ENCODE measurements at regions not wholly inside any gene's neighbourhood (a gene's known extent, or its start where the extent isn't known, plus 50 kb on each side); places are given as distances from the start of the nearest gene placed in this dataset.

DNA sequence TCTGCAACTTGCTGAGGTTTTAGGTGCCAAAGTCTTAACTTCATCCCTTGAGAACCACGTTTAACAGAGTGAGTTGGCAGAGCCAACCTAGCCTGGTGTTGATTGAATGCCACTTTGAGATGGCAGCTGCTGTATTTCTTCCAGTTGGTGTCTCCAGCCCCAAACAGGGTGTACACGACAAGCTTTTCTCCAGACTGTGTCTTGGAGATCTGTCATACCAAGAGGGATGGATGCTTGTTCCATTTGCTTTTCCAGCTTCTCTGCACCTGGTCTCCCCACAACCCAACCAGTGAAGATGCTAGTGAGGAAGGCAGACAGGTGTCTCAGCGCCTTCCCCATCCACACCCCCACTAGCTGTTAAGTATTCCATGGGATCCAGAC, 141.1 kb upstream of the HS3ST2 start:
- in situ Hi-C loops (cut with HindIII; ENCODE audit: low sequenced_read_pairs): no loop called here
- DNase-seq (ENCODE audit: low read depth, low spot score): no peak
- TF ChIP-seq, protein P1, sequence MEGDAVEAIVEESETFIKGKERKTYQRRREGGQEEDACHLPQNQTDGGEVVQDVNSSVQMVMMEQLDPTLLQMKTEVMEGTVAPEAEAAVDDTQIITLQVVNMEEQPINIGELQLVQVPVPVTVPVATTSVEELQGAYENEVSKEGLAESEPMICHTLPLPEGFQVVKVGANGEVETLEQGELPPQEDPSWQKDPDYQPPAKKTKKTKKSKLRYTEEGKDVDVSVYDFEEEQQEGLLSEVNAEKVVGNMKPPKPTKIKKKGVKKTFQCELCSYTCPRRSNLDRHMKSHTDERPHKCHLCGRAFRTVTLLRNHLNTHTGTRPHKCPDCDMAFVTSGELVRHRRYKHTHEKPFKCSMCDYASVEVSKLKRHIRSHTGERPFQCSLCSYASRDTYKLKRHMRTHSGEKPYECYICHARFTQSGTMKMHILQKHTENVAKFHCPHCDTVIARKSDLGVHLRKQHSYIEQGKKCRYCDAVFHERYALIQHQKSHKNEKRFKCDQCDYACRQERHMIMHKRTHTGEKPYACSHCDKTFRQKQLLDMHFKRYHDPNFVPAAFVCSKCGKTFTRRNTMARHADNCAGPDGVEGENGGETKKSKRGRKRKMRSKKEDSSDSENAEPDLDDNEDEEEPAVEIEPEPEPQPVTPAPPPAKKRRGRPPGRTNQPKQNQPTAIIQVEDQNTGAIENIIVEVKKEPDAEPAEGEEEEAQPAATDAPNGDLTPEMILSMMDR (IDR thresholded peaks at IDR 0.05; ENCODE audit: low read depth, low read length): no peak
- no peak overlapping the region for H3K4me3 ChIP-seq (ENCODE audit: low read depth, low read length)

DNA sequence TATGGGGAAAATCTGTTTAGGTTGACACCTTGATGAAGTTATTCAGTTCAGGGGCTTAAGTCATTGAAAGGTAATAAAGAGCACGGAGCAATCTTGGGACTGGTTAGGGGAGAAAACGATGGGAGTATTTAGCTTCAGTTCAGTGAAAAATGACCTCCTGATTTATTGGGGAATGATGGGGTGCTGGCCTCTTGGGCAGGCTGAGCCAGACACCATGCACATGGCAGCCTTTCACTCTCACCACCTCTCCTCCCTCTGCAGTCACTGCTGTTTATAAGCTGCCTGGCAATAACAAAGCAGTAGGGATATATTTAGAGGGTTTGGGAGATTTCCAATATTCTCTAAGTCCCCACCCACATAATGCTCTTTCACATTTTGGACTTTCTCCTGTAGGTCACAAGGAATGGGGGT, 140.5 kb upstream of the HS3ST2 start:
- TF ChIP-seq, protein P1 (IDR thresholded peaks at IDR 0.05; ENCODE audit: low read depth, low read length): no peak
- in situ Hi-C loops (cut with HindIII; ENCODE audit: low sequenced_read_pairs): no loop called here
- no peak overlapping the region for H3K4me3 ChIP-seq (ENCODE audit: low read depth, low read length)
- DNase-seq (ENCODE audit: low read depth, low spot score): no peak

DNA sequence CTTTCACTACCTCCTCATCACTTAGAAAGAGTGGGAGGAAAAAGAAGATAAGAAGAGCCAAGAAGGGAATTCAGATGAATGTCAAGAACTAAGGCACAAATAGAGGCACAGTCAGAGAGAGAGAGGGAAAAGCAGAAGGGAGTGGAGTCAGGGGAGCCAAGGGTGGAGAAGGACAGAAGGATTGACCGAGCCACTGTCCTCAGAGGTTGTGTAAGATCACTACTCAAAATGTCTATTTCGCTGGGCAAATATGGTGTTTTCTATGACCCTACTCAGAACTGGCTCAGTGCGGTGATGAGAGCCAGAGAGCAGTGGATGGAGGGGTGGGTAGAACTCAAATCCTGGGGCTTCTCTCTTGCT, 139.2 kb upstream of the HS3ST2 start:
- no peak for DNase-seq (ENCODE audit: low read depth, low spot score)
- TF ChIP-seq, protein P1 (IDR thresholded peaks at IDR 0.05; ENCODE audit: low read depth, low read length): no peak
- in situ Hi-C loops (cut with HindIII; ENCODE audit: low sequenced_read_pairs): no loop called here
- H3K4me3 ChIP-seq (ENCODE audit: low read depth, low read length): no peak overlapping the region

DNA sequence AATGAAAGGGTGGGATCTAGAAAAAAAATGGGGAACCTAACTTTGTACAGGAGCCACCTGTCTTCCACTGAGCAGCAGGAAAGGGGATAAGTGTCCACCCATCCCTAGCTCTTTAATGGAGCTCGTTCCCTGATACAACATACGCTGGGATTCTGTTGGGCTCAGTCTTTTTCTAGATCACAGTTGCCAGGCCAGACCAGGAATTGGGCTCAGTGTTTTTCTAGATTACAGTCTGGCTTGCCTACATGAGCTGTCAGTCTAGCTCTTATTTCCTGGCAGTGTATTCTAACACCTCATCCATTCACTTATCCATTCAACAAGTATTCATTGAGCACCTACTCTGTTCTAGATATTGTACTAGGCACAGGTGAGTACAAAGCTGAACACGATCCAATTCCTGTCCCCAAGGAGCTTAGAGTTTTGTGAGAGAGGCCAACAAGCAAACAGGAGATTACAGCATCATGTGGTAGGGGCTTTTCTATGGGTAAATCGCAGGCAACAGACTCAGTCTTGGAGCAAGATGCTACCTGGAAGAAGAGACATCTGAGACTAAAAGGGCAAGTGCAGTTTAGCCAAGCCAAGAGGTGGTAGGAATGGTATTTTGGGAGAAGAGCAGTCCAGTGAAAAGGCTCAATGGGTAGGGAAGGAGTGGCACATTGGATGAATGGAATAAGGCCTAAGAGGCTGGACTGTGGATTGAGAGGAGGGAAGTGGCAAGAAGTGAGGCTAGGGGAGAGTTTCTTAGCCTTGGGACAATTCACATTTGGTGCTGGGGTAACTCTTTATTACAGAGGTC, 138.0 kb upstream of the HS3ST2 start:
- H3K4me3 ChIP-seq (ENCODE audit: low read depth, low read length): no peak overlapping the region
- in situ Hi-C loops (cut with HindIII; ENCODE audit: low sequenced_read_pairs): no loop called here
- TF ChIP-seq, protein P1 (IDR thresholded peaks at IDR 0.05; ENCODE audit: low read depth, low read length): no peak
- no peak for DNase-seq (ENCODE audit: low read depth, low spot score)

DNA sequence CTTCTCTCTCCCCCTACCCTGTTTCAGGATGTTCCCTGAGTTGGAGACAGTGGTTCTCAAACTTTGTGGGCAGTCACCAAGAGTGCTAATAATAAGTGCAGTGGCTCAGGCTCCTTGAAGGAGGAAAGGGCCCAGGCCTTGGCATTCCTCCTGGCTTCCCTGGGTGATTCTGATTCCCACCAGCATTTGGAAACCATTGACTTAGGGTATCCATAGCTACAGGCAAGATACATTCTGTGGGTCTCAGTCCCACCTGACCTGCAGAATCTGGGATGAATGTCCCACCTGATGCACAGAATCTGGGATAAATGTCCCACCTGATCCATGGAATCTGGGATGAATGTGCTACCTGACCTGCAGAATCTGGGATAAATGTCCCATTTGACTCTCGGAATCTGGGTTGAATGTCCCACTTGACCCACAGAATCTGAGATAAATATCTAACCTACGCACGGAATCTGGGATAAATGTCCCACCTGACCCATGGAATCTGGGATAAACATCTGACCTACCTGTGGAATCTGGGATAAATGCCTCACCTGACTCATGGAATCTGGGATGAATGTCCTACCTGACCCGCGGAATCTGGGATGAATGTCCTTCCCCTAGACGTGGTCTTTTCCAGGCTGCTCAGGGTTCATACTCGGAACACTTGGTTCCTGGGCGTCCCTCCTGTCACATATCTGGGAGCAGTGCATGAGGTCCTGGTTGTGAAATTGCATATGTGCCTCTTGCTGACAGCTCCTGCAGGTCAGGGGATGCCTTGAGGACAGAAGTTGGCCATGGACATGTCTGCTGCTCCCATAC, 136.7 kb upstream of the HS3ST2 start:
- TF ChIP-seq, protein P1 (IDR thresholded peaks at IDR 0.05; ENCODE audit: low read depth, low read length): no peak
- in situ Hi-C loops (cut with HindIII; ENCODE audit: low sequenced_read_pairs): no loop called here
- no peak for DNase-seq (ENCODE audit: low read depth, low spot score)

DNA sequence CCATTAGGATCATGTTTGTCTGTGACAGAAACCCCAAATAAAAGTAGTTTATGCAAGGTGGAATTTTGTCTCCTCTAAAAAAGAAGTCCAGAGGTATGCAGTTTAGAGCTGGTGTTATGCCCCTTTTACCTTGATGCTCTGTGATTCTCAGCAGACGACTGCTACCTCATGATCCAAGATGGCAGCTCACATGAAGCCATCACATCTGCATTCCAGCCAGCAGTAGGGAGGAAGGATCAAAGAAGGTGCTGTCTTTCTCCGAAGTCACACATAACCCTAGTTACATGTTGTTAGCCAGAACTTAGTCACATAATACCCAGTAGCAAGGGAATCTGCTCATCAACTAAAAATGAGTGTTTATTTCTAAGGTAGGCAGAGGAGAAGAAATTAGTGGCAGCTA, 135.7 kb upstream of the HS3ST2 start:
- TF ChIP-seq, protein P1 (IDR thresholded peaks at IDR 0.05; ENCODE audit: low read depth, low read length): no peak
- no peak overlapping the region for H3K4me3 ChIP-seq (ENCODE audit: low read depth, low read length)
- in situ Hi-C loops (cut with HindIII; ENCODE audit: low sequenced_read_pairs): no loop called here
- DNase-seq (ENCODE audit: low read depth, low spot score): no peak

More for the DNA sequence above, 136.7 kb upstream of the HS3ST2 start:
- H3K4me3 ChIP-seq (ENCODE audit: low read depth, low read length): no peak overlapping the region

All from astrocyte of the spinal cord (primary cell).